HG02759 (cell line): ENCODE measurements at regions not wholly inside any gene's neighbourhood (a gene's known extent, or its start where the extent isn't known, plus 50 kb on each side); places are given as distances from the start of the nearest gene placed in this dataset.
"Not testable (repeated sequence)": the region's sequence is repeated elsewhere in the genome, so short reads cannot be mapped to it uniquely, and the experiment has no call there.

Source experiments
- ATAC-seq: cut with Tn5 transposase; IDR thresholded peaks from one replicate; pipeline ENCODE4 v1.9.1; 2021; ENCODE audit warnings: mild to moderate bottlenecking, moderate library complexity; ENCODE audit not compliant: unreplicated experiment

DNA sequence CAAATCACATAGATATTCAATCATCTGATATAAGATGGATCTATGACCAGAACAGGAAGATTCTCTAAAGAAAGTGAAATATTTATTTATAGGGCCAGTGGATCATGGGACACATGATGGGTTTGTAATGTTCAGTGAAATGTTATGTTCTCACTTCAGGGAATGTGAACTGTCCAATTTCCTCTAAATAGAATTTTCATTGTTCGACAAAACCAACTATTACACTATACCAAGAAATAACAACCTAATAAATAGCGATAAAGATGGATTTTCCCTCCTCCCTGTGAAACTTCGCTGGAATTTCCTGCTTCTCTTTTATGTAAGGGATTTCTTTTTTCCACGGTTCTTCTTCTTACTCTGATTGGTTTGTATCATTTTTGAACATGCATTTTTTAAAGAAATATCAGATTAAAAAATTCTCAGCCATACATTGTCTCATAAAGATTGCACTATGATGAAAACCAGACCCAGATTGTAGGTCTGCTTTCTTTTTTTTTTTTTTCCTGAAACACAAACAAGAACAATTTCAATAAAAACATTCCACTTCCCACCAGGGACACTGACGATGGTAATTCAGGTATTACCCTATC is 139.8 kb upstream of the ZEB1 start:
- ATAC-seq = no peak

DNA sequence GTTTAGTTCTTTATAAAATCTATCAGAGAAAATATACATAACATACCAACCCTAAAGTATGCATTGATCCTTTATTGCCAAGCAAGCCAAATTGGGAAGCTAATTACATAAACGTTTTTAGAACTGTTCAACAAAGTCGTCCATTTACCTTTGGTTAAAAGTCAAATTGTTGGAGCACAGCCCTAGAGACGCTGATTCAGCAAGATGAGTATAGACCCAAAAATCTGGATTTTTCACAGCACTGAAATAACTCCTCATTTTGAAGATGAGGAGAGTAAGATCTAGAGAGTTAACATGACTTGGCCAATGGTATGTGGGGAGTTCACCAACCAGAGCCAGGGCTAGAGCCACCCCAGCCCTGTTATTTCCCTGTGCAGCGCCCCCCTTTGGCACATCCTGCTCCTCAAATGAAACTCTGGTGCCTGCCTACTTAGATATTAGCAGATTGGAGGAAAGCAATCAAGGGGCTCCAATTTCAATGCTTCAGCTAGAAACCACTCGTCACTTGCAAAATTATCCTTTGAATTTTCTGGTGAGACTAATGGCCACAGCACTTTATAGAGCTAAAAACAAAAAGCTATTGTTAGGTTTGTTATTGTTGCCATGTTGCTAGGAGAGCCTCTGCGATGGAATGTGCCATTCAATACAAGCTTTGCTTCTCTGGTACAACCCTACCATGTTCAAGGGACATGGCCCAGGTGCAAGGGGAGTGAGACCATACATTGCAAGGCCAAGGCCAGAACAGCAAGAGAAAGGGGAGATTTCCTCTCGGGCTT is 132.6 kb upstream of the ZEB1 start:
- no peak for ATAC-seq

DNA sequence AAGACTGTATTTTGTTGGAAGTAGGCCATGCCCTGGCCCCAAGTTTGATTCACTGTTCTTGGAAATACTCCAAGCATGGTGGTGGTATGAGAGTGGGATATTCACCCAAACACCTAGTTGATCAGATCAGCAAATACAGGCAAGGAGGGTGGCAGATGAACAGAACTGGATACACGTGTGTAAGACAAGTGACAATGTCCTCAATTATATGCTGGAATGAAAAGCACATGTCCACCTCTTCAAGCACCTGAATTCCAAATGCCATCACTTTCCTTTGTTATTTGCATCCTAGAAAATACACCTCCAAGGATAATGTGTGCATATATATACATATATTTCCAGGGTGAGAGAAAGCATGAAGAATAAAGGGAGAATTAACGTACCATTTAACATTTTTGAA is 131.8 kb upstream of the ZEB1 start:
- no peak for ATAC-seq

DNA sequence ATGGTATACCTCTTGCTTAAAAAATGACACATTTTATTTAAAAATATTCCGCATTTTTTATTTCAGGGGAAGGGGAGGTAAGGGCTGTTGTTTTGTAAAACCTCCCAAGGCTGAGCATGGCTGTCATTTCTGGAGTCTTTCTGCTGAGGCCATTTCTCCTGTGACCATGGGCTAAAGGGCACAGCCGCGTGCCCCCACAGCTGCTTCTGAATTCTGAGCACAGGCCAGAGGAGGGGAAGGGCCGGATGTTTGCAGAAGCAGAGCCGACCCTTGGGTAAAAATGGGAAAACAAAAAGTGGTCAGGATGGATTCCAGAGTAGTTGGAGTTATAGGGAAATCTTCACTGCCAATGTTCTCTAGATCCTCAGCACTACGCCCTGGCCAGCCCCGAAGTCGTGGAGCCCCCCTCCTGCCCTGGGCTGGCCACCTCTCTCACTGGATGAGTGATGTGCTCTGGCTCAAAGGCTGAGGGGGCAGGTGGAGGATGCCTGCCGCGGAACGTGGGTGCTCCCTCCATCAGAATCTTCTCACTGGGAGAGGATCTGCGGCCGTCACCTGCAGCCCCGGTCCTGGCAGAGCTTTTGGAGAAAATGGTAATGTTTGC is 131.3 kb upstream of the ZEB1 start:
- no peak for ATAC-seq

DNA sequence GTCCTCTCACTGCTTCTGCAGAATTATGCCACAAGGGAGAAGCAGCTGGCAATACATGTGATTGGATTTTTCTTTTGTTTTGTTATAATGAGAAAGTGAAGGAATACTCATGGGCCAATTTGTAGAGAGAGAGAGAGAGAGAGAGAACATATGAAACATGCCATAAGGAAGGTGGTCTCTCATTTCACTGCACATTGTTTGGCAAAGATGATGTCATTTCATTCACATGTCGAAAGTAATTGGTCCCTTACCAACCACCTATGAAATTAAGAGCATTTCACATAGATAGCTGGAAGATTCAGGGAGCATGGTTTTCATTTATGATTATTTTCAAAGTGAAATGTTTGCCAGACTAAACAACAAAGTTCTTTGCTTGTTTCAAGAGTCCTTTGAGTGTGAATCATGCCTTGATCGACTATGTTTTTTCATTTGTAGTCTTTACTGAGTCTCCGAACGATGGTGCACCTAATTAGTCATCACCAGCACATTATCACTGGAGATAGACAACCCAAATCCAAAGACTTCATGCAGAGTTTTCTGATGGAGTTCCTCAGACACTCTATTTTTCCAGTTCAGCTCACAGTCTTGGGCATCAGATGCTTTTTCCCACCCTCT is 130.1 kb upstream of the ZEB1 start:
- no peak for ATAC-seq

DNA sequence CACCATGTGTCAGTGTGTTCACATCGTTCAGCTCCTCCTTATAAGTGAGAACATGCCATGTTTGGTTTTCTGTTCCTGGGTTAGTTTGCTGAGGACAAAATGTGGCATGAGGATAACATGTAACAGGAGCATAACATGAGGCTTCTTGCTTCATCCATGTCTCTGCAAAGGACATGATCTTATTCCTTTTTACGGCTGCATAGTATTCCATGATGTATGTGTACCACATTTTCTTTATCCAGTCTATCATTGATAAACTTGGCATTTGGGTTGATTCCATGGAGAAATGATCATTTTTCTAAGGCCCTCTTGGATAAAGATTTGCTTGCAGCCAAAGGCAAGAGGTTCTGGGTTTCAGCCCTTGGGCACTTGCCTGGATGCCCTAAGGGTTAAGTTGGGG is 128.5 kb upstream of the ZEB1 start:
- no peak for ATAC-seq

DNA sequence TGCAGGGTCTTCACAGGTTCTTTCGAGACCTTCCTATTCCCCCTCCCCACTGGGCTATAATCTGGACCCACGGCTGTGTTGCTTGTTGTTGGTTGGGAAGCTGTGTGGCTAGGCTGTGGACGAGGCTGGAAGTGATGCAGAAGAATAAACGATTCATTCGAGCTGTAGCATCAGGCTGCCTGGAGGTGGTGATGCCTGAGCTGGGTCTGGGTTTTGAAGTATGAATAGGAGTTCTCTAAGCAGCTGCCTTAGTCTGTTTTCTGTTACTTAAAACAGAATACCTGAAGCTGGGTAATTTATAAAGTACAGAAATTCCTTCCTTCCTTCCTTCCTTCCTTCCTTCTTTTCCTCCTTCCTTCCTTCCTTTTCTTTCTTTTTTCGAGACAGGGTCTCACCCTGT is 126.5 kb upstream of the ZEB1 start:
- ATAC-seq = no peak

DNA sequence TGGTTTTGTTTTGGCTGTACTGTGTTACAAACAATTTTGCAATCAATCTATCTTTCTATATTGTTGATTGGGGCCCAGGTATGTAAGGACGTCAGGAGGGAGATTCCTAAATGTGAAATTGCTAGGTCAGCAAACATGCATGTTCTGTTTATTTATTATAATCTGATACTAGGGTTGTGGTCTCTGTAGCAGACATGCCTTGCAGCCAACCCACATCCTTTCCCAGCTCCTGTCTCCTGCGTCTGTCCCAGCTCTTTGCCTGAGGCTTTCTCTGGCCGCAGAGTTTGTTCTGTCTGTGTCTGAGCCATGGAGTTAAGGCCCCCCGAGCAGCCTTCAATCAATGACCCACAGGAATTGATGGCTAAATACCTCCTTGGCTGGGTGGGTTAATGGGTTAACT is 124.0 kb upstream of the ZEB1 start:
- ATAC-seq = no peak

DNA sequence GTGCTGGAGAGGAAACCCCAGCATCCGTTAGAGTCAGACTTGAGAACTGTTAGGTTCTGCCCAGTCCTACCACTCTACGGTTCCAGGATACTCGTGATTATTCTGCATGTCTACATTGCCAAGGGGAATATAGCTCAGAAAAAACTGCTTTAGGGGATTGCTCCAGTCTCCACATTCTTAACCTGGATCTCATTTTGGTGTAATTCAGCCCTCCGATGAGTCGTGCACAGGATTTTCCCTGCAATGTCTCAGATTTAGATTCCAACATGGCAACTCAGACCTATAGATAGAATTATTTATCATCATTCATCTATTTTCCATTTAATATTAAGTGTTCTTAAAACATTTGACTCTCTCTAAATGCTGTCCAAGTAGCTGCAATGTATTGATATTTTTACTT is 121.1 kb upstream of the ZEB1 start:
- ATAC-seq = no peak

DNA sequence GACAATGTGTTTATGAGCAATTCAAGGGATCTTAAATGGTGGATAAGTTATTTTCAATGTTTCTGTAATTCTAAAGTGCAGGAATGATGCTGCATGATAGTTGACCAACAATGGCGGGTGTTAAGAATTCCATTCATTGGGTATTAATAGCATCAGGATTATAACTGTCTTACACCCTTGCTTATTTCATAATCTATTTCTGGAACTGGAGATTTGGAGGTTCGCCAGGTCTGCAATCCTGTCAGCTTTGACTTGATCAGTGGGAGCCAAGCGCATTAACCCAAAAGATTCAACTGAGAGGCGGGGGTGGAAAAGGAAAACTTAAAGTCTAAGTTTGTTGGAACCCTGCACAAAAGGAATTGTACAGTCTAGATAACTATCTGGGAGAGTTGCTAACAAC is 114.9 kb upstream of the ZEB1 start:
- no peak for ATAC-seq

DNA sequence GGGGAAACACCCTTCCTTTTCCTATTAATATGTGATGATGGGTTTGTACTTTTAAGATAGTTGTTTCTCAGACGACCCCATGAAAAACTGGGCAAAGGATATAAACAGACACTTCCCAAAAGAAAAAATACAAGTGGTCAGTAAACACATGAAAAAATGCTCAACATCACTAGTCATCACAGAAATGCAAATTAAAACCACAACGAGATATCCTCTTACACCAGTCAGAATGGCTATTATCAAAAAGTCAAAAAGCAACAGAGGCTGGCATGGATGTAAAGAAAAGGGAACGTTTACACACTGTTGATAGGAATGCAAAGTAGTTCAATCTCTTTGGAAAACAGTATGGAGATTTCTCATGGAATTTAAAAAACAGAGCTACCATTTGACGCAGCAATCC is 111.4 kb upstream of the ZEB1 start:
- no peak for ATAC-seq

DNA sequence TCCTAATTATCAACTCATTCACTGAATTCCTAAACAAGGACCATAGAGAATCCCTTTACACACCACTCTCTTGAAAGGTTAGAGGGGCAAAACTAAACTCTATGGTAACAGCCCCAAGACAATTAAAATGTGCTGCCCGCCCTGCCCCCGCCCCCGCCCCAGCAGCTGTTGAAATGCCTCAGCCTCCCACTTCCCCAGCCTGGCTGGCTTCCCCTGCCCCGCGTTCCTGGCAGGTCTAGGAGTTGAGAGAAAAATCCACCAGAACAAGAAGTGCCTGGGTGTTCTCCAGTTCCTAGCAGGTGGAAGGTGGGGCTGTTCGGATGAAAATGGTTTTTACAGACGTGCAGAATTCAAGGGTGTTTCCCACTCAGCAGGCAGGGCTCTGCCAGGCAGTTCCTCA is 109.5 kb upstream of the ZEB1 start:
- ATAC-seq = no peak

DNA sequence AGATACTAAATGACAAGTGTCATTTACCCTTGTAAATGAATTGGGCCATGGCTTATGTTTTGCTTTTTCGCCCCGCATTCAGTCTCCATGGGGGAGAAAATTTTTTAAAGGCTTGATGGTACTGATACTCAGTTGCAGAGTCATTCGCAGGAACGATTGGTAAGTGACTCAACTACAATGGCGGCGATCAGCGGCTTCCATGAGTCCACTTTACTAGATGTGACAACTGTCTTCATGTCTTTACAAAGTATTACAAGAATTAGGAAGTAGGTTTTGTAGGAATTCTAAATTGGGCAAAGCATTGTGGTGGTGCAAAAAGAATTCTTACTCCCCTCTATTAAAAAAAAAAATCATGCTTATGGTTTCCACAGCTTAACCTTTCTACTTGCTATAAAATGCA is 108.8 kb upstream of the ZEB1 start:
- no peak for ATAC-seq

DNA sequence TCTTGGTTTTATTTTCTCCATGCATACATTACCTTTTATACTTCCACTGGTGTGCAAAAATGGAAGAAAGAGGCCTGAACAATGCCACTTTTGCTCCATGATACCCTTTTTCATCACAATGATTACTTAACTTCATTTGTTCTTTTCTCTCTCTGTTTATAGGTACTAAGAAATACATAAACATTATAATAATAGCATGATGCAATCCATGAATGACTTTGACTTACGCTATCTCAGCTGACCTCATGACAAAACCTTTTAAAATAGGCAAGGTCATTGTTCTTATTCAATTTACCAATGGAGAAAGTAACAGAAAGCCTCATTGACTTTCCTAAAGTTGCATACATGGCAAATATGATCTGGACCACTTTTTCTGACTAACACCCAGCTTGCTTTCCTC is 105.1 kb upstream of the ZEB1 start:
- no peak for ATAC-seq

DNA sequence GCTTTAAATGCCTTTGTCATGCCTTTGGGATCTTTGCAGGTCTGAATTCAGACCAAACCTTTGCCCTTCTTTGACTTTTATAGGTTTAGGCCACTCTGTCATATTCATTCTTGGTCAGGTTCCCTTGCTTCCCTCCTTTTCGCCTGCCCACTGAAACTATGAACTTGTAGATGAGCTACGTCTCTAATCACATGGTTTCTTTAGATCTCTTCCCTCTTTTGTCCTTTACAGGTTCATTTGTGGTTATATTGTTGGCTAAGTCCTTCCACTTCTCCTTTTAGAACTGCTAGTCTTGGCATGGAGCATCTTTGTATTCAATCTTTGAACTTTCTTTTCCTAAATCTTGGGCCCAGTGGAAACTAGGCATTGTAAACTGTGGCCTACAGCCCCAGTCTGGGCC is 104.0 kb upstream of the ZEB1 start:
- no peak for ATAC-seq

DNA sequence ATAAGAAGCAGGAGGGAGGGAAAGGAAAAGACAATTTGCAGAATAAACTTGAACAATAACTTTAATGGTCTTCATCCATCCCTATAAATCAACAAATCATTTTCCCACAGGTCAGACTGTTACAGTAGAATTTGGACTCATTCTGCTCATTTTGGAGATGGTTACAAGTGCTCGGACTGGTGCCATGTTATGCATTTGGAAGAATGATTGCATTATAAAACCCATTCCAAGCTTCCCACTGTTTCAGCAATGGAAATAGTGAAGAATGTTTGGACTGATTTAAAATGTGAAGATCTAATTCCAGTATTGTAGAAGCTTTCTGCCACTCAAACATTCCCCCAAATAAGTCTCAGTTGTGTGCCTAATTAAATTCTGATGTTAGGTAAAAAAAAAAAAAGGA is 99.7 kb upstream of the ZEB1 start:
- no peak for ATAC-seq

DNA sequence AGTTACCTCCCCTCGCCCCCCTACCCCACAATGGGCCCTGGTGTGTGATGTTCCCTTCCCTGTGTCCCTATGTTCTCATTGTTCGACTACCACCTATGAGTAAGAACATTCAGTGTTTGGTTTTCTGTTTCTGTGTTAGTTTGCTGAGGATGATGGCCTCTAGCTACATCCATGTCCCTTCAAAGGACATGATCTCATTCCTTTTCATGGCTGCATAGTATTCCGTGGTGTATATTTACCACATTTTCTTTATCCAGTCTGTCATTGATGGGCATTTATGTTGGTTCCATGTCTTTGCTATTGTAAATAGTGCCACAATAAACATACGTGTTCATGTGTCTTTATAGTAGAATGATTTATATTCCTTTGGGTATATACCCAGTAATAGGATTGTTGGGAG is 90.2 kb upstream of the ZEB1 start:
- ATAC-seq = not testable (repeated sequence)

DNA sequence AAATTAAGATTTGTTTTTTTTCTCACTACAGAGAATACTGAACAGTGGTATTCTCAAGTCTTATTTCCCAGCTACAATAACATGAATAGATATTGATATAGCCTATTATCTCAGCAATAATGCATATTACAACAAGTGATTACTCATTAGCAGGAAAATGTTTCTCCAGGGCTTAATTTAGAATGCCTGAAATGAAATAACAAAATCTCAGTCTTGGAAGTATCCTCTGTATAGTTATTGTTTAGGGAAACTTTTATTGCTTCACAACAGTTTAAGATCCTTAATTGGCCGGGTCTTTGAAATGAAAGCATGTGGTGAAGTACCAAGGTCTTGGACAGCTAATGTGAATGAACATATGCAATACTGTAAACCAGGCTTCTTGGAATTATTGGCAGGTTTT is 79.1 kb upstream of the ZEB1 start:
- no peak for ATAC-seq

DNA sequence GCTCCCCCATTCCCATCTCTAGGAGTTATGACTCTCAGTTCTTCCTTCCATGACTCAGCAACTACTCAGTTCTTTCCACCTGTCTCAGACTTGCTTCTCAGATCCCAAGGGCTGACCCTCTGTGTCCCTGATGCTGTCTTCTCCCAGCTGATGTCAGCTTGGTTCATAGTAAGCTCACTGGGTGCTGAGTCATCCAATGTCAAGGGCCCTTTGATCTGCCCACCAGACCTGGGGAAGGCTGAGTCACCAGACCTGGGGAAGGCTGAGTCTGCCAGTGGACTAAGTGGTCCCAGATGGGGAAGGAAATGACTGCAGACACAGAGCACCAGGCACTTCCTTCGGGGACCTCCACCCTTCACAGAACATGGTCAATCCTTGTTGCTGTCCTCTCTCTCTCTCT is 76.1 kb upstream of the ZEB1 start:
- no peak for ATAC-seq

DNA sequence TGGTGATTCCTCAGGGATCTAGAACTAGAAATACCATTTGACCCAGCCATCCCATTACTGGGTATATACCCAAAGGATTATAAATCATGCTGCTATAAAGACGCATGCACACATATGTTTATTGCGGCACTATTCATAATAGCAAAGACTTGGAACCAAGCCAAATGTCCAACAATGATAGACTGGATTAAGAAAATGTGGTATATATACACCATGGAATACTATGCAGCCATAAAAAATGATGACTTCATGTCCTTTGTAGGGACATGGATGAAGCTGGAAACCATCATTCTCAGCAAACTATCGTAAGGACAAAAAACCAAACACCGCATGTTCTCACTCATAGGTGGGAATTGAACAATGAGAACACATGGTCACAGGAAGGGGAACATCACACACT is 67.9 kb upstream of the ZEB1 start:
- not testable (repeated sequence) for ATAC-seq

DNA sequence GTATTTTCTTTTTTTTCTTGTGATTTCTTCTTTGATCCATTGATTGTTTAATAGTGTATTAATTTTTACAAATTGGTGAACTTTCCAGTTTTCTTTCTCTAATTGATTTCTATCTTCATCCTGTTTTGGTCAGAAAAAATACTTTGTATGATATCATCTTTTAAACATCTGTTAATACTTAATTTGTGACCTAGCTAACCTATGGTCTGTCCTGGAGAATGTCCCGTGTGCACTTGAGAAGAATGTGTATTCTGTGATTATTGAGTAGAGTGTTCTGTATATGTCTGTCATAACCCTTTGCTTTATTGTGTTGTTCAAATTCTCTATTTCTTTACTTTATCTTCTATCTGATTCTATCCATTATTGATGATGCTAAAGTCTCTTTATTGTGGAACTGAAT is 65.8 kb upstream of the ZEB1 start:
- ATAC-seq = no peak
